GM20000 (cell line): ENCODE measurements at regions not wholly inside any gene's neighbourhood (a gene's known extent, or its start where the extent isn't known, plus 50 kb on each side); places are given as distances from the start of the nearest gene placed in this dataset.

Experiments
- DNase-seq: peaks from one replicate; pipeline ENCODE4 v3.0.0; 2012; ENCODE audit warnings: low spot score
- TF ChIP-seq, protein P1 (sequence below): IDR thresholded peaks from 2 replicates; pipeline ENCODE4 v1.5.1; 2012; ENCODE audit warnings: mild to moderate bottlenecking, control low read depth; ENCODE audit errors: extremely low read depth, missing control alignments

DNA sequence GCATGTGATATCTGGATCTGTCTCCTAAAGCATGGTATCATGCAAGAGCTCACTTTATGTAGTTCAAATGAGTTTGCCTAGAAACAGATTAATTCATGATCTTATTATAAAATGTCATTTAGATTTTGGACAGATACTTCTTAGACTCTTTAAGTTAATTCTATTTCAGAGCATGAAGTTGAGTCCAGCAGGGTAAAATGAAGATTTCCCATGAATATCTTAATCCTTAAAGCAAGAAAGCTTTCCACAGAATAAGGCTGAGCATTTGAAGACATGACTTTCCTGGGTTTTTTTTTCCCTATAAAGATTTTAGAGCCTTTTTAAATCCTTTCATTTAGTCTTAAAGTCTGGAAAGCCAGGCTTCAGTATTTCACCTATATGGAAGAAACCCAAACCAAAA lies 556.0 kb upstream of the GJE1 start:
- TF ChIP-seq, protein P1, sequence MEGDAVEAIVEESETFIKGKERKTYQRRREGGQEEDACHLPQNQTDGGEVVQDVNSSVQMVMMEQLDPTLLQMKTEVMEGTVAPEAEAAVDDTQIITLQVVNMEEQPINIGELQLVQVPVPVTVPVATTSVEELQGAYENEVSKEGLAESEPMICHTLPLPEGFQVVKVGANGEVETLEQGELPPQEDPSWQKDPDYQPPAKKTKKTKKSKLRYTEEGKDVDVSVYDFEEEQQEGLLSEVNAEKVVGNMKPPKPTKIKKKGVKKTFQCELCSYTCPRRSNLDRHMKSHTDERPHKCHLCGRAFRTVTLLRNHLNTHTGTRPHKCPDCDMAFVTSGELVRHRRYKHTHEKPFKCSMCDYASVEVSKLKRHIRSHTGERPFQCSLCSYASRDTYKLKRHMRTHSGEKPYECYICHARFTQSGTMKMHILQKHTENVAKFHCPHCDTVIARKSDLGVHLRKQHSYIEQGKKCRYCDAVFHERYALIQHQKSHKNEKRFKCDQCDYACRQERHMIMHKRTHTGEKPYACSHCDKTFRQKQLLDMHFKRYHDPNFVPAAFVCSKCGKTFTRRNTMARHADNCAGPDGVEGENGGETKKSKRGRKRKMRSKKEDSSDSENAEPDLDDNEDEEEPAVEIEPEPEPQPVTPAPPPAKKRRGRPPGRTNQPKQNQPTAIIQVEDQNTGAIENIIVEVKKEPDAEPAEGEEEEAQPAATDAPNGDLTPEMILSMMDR, result no peak

GRCh38 chr6:141562851-141563763 lies 569.6 kb upstream of the GJE1 start:
- TF ChIP-seq, protein P1, result peak; percentile 57

More for the DNA sequence above, 556.0 kb upstream of the GJE1 start:
- no peak for DNase-seq

GRCh38 chr6:141562186-141562811 lies 570.4 kb upstream of the GJE1 start:
- DNase-seq, result peak; percentile 5
- TF ChIP-seq, protein P1, result no peak

More at GRCh38 chr6:141562851-141563763, 569.6 kb upstream of the GJE1 start:
- peak; percentile 69 for DNase-seq

- no peak for DNase-seq
- TF ChIP-seq, protein P1, result no peak
These were observed 571.6 kb upstream of the GJE1 start for GRCh38 chr6:141561154-141561553.

DNA sequence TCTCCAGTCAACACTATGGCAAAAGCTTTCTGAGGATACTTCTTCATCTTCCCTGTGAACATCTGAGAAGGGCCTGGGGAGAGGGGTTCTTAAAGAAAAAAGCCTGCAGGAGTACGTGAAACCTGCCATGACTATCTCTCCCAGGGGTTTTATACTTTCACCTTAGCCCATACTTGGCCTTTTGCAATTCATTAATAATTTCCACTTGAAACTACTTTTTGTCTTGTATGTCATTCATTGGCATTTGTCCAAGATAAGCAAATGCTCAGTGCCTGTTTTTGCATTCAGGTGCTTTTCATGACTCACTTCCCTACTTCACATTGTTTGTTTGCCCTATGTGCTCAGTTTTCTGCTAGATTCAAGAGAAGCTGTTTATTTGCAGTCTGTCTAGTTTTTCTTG lies 580.3 kb upstream of the GJE1 start:
- TF ChIP-seq, protein P1, result no peak
- peak; percentile 9 for DNase-seq

DNA sequence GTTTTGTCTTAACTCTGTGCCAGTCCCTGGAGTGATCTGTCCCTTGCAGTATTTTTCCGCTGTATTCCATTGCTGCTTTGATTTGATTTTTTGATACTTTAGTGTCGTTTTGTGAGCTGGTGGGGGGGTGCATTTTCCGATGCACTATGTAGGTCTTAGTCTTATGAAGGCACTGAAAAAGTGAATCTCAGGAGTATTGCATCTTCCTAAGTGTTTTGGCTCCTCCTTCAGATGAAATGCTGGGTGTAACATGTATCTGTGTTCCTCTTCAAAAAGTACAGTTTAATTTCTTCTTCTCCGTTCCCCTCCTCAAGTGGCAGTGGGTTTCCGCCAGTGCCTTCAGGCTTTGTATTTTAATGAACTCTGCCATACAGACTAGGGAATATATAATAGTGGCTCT lies 580.7 kb upstream of the GJE1 start:
- TF ChIP-seq, protein P1, result no peak
- no peak for DNase-seq

- DNase-seq, result no peak
- TF ChIP-seq, protein P1, result no peak
These were observed 581.4 kb upstream of the GJE1 start for GRCh38 chr6:141551318-141551717.
